IPS DF 6.9 (cell line): ENCODE measurements at regions not wholly inside any gene's neighbourhood (a gene's known extent, or its start where the extent isn't known, plus 50 kb on each side); places are given as distances from the start of the nearest gene placed in this dataset.

Experiments
- DNase-seq: peaks from one replicate; pipeline ENCODE4 v3.0.0-alpha.2; 2013; ENCODE audit warnings: low read depth, low spot score
- H3K27ac ChIP-seq: one replicate; pipeline ENCODE4 v1.5.1; 2013; ENCODE audit warnings: low read length, control low read depth
- H3K27me3 ChIP-seq: 2 replicates; pipeline ENCODE4 v1.6.1; 2013; ENCODE audit warnings: mild to moderate bottlenecking, low read length; ENCODE audit not compliant: control insufficient read depth, insufficient read depth
- H3K36me3 ChIP-seq: 2 replicates; pipeline ENCODE4 v1.6.1; 2013; ENCODE audit warnings: low read length; ENCODE audit not compliant: control insufficient read depth, insufficient read depth
- H3K4me1 ChIP-seq: 2 replicates; pipeline ENCODE4 v1.6.1; 2013; ENCODE audit warnings: low read length; ENCODE audit not compliant: control insufficient read depth, insufficient read depth
- H3K4me3 ChIP-seq: 2 replicates; pipeline ENCODE4 v1.5.1; 2013; ENCODE audit warnings: mild to moderate bottlenecking, low read length
- H3K9me3 ChIP-seq: 2 replicates; pipeline ENCODE4 v1.6.1; 2013; ENCODE audit warnings: low read length, inconsistent platforms; ENCODE audit not compliant: control insufficient read depth, insufficient read depth
- WGBS: extraction: QIAGEN DNeasy Blood & Tissue Kit; methylation state at CpG from one replicate; pipeline ENCODE4 v1.1.7; 2013; ENCODE audit warnings: mixed read lengths, missing lambda C conversion rate; ENCODE audit not compliant: insufficient read length, insufficient coverage; 5-methylcytosine and 5-hydroxymethylcytosine counted together

GRCh38 chr15:97248376-97248775 lies 712.1 kb upstream of the ARRDC4 start:
- Histone ChIP-seq H3K4me1 (no peaks in the 10 kb centered on the region), H3K36me3 (no peaks in the 10 kb centered on the region), H3K4me3 (no peak overlapping the region), H3K27me3 (no peaks in the 10 kb centered on the region), H3K27ac (no peak overlapping the region), H3K9me3 (no peaks in the 10 kb centered on the region)
- DNase-seq = no peak
- WGBS = no CpG with 5 or more reads among the region's 1 CpG

DNA sequence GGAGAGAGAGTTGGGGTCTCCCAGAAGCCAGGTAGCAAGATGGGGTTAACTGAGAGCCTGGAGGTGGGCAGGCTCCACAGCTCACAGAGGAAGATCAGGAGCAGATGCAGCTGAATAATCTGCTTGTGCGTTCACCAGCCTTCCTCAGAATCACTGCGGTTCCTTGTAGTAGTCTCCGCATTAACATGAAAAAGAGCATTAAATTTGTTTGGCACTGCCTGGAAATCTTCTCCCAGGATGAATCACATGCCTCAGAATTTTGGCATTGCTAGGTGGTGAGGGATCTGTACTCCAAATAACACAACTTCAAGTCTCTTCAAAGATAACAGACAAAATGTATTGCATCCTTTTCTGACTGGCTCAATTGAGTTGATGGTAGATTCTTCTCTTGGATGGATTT lies 700.6 kb upstream of the ARRDC4 start:
- H3K9me3 ChIP-seq = no peaks in the 10 kb centered on the region
- no peak overlapping the region for H3K4me3 ChIP-seq
- WGBS = no CpG with 5 or more reads among the region's 3 CpGs
- no peak overlapping the region for H3K27ac ChIP-seq
- no peak for DNase-seq
- H3K4me1 ChIP-seq = no peaks in the 10 kb centered on the region
- H3K36me3 ChIP-seq = no peaks in the 10 kb centered on the region
- H3K27me3 ChIP-seq = no peaks in the 10 kb centered on the region

GRCh38 chr15:97301166-97301565 lies 659.3 kb upstream of the ARRDC4 start:
- 0 out of 2 replicates have a peak, but pooled peaks cover 2% of the 10 kb centered on the region for H3K9me3 ChIP-seq
- H3K36me3 ChIP-seq = no peaks in the 10 kb centered on the region
- no peak for DNase-seq
- no peaks in the 10 kb centered on the region for H3K27me3 ChIP-seq
- no peaks in the 10 kb centered on the region for H3K4me1 ChIP-seq
- H3K4me3 ChIP-seq = no peak overlapping the region
- H3K27ac ChIP-seq = no peak overlapping the region
- WGBS = no CpG with 5 or more reads among the region's 3 CpGs

GRCh38 chr15:97316362-97316761 lies 644.1 kb upstream of the ARRDC4 start:
- H3K4me3 ChIP-seq = no peak overlapping the region
- H3K9me3 ChIP-seq = no peaks in the 10 kb centered on the region
- no CpG with 5 or more reads among the region's 3 CpGs for WGBS
- H3K27me3 ChIP-seq = no peaks in the 10 kb centered on the region
- no peak for DNase-seq
- H3K36me3 ChIP-seq = no peaks in the 10 kb centered on the region
- H3K27ac ChIP-seq = no peak overlapping the region
- H3K4me1 ChIP-seq = no peaks in the 10 kb centered on the region

DNA sequence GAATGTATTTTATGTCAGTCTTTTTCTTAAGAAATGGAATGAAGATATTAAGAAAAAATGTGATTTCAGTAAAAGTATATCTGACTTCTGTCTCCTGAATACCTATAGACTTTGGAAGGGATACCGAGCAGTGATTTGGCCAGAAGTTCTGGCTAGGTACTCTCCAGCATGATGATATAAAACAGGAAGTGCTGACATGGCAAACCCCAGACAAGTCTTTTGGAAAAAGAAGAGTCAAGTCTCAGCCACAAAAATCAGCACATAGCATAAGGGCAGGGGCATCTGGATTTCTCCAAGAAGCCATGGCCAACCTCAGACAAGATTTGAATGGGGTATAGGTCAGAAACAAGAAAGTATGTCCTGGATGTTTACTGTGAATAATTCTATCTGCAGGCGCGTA lies 643.3 kb upstream of the ARRDC4 start:
- Histone ChIP-seq H3K27me3 (no peaks in the 10 kb centered on the region), H3K36me3 (no peaks in the 10 kb centered on the region), H3K4me3 (no peak overlapping the region), H3K27ac (no peak overlapping the region), H3K4me1 (no peaks in the 10 kb centered on the region), H3K9me3 (no peaks in the 10 kb centered on the region)
- WGBS = no CpG with 5 or more reads among the region's 3 CpGs
- DNase-seq = no peak

DNA sequence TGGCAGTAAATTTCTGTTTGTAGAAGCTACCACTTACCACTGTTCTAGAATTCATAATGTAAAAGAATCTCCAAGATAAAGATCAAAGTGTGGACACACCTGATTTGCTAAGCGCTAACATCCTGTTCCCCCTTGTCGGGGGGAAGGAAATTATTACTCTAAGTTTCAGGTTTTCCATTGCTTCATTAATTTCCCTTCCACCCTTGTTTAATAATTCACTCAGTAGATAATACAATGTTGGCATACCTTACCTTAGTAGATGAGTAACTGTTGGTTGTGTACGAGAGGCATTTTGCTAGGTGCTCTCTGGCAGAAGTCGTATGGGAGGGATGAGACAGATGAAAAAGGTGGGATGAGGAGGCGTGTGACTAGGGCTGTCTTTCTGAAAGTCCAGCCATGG lies 641.2 kb upstream of the ARRDC4 start:
- H3K9me3 ChIP-seq = no peaks in the 10 kb centered on the region
- H3K4me3 ChIP-seq = no peak overlapping the region
- H3K36me3 ChIP-seq = no peaks in the 10 kb centered on the region
- no peak overlapping the region for H3K27ac ChIP-seq
- H3K27me3 ChIP-seq = no peaks in the 10 kb centered on the region
- WGBS = no CpG with 5 or more reads among the region's 5 CpGs
- H3K4me1 ChIP-seq = no peaks in the 10 kb centered on the region
- DNase-seq = no peak

GRCh38 chr15:97346221-97346620 lies 614.3 kb upstream of the ARRDC4 start:
- no CpG with 5 or more reads among the region's 2 CpGs for WGBS

GRCh38 chr15:97350813-97351212 lies 609.7 kb upstream of the ARRDC4 start:
- Histone ChIP-seq H3K9me3 (no peaks in the 10 kb centered on the region), H3K36me3 (no peaks in the 10 kb centered on the region), H3K27ac (no peak overlapping the region), H3K4me1 (peaks cover 3% of the 10 kb centered on the region; the same call in 1 of the 2 replicates), H3K27me3 (no peaks in the 10 kb centered on the region), H3K4me3 (no peak overlapping the region)
- WGBS = no CpG with 5 or more reads among the region's 4 CpGs
- no peak for DNase-seq

More at GRCh38 chr15:97346221-97346620, 614.3 kb upstream of the ARRDC4 start:
- H3K27me3 ChIP-seq = no peaks in the 10 kb centered on the region
- H3K4me3 ChIP-seq = no peak overlapping the region
- no peak overlapping the region for H3K27ac ChIP-seq
- H3K4me1 ChIP-seq = peaks cover 3% of the 10 kb centered on the region; the same call in 1 of the 2 replicates
- no peaks in the 10 kb centered on the region for H3K9me3 ChIP-seq
- no peaks in the 10 kb centered on the region for H3K36me3 ChIP-seq
- DNase-seq = no peak

- WGBS = no CpG with 5 or more reads among the region's 3 CpGs
Measured at GRCh38 chr15:97383516-97383915, 577.0 kb upstream of the ARRDC4 start.

GRCh38 chr15:97386940-97387339 lies 573.6 kb upstream of the ARRDC4 start:
- no peaks in the 10 kb centered on the region for H3K36me3 ChIP-seq
- DNase-seq = no peak
- WGBS = 100% methylated on average over 1 of the region's 5 CpGs
- no peaks in the 10 kb centered on the region for H3K4me1 ChIP-seq
- no peak overlapping the region for H3K4me3 ChIP-seq
- no peak overlapping the region for H3K27ac ChIP-seq
- no peaks in the 10 kb centered on the region for H3K9me3 ChIP-seq
- no peaks in the 10 kb centered on the region; the same call in 1 of the 2 replicates for H3K27me3 ChIP-seq

More at GRCh38 chr15:97383516-97383915, 577.0 kb upstream of the ARRDC4 start:
- Histone ChIP-seq H3K27ac (no peak overlapping the region), H3K4me1 (no peaks in the 10 kb centered on the region), H3K9me3 (no peaks in the 10 kb centered on the region), H3K4me3 (no peak overlapping the region), H3K27me3 (no peaks in the 10 kb centered on the region; the same call in 1 of the 2 replicates), H3K36me3 (no peaks in the 10 kb centered on the region)
- no peak for DNase-seq

DNA sequence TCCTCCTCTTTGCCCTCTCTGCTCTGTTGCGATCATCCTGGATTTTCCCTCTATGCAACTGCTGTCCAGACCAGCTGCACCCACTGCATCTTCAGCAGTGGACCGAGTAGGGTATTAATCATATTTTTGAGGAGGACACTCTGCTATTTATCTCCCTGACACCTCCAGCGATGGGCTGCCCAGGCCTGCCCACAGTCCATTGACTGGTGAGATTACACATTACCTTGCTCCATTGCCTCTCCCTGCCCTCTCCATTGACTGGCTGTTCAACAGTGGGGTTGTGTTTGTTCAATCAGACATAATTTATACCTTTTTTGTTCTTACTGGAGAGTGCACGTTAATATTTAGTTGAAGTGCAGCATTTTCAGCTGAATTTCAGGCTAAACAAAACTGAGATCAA lies 559.3 kb upstream of the ARRDC4 start:
- H3K4me1 ChIP-seq = no peaks in the 10 kb centered on the region
- no peak overlapping the region for H3K27ac ChIP-seq
- H3K27me3 ChIP-seq = no peaks in the 10 kb centered on the region
- H3K36me3 ChIP-seq = no peaks in the 10 kb centered on the region
- DNase-seq = no peak
- H3K4me3 ChIP-seq = no peak overlapping the region
- no CpG with 5 or more reads among the region's 4 CpGs for WGBS
- no peaks in the 10 kb centered on the region for H3K9me3 ChIP-seq
